ENCODE measurements at regions not wholly inside any gene's neighbourhood (a gene's known extent, or its start where the extent isn't known, plus 50 kb on each side); places are given as distances from the start of the nearest gene placed in this dataset.

DNA sequence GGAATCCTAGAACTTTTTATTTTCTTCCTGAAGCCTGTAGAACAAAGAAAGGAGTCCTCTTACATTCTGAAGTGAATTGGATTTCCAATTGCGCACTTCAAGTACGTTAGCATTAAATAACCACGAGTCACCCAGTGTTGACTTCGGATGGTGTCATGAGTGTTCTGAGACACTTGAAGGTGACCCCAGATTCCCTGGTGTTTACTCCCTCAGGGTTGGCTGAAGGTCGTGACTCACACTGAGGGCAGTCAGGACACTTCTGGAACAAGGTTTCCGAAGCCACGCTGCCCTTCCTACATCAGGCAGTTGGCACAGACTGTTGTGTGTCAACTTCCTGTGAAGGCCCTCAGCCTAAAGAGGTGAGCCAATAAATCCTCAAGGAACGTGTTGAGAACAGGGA lies 186.6 kb upstream of the CELF2 start:
- intact Hi-C loops (cut with DNase I): no loop called here
- no peak for DNase-seq

DNA sequence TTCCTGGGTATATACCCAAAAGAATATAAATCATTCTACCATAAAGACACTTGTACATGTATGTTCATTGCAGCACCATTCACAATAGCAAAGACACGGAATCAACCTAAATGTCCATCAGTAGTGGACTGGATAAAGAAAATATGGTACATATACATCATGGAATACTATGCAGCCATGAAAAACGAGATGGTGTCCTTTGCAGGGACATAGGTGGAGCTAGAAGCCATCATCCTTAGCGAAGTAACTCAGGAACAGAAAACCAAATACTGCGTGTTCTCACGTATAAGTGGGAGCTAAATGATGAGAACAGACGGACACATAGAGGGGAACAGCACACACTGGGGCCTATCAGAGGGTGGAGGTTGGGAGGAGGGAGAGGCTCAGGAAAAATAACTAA lies 183.7 kb upstream of the CELF2 start:
- intact Hi-C loops (cut with DNase I): no loop called here
- no peak for DNase-seq

DNA sequence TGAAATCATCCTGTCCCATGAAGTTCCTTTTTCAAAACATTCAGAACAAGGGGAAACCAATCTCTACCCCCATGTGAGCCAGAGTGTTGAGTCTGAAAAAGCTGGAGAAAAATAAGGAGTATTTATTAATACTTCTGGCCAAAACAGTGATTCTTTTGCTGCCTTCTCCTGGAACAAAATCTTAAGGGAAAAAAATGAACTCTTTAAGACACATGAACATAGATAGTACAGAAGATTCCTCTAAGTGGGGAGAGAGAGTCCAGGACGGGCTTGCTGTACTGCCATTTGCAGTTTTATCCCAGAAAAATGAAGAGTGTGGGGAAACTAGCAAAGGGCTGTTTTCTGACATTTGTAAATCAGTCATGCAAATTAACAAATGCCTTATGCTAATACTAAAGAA lies 173.4 kb upstream of the CELF2 start:
- no peak for DNase-seq
- intact Hi-C loops (cut with DNase I): no loop called here

DNA sequence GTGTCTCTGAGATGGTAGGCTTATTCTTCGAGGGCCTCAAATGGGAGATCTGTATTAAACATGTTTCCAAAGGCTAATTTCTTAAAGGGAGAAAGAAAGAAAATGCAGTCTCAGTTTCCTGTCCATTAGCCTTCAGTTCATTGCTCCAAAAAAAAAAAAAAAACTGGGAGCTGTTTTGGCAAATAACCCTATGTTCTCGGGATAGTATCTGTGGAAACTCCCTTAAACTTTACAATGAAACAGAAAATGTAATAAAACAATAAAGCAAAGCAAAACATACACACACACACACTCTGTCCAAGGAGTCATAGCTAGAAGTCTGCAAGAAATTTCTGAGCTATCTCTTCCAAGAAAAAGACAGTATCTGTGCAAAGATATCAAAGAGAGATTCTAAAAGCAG lies 172.5 kb upstream of the CELF2 start:
- DNase-seq: no peak
- intact Hi-C loops (cut with DNase I): no loop called here

DNA sequence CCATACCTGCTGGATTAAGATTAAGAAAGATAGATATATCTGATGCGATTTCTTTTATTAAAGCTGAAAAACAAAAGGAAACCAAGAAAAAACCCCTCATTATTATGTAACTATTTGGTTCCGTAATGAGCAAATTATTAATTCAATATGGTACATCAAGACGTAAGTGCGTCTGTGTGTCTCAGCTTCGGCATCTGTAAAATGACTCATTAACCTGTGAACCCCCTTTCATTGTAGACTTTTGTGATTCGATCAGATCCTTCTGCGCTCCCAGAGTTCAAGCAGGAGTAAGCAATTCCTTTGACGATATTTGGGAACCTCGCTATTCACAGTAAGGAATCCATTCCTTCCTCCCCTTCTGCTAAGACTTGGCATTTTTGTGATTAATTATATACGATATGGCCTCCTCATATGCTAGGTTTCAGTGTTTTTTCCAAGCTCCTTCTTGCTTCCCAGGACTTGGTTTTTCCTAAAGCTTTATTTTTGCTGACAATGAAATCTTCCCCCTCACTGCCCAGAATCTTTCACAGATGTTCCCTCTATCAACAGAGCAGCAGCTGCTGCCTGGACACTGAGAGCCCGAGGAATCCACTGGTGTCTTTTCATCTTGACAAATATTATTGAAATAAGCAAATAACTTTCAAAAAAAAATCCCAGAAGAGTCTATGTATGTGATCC lies 171.7 kb upstream of the CELF2 start:
- no peak for DNase-seq
- intact Hi-C loops (cut with DNase I): no loop called here

GRCh38 chr10:10846504-10846900 lies 171.2 kb upstream of the CELF2 start:
- DNase-seq: no peak
- intact Hi-C loops (cut with DNase I): no loop called here

DNA sequence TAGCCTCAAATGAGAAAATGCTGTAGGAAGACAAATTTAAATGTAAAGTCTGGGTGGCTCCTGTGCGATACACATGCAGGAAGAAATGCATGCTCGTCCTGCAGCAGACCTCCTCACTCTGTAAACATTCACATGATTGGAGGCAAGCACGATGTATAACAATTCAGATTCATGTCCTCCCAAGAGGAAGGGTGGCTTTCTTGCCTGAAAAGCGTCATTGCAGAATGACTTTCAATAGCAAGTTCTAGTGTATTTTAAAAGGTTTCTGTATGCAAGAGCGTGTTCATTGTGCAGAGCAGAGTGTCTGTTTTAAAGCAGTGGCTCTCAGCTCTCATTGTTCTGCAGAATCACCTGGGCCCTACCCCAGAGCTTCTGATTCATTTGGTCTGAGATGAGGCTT lies 170.3 kb upstream of the CELF2 start:
- no peak for DNase-seq
- intact Hi-C loops (cut with DNase I): no loop called here

DNA sequence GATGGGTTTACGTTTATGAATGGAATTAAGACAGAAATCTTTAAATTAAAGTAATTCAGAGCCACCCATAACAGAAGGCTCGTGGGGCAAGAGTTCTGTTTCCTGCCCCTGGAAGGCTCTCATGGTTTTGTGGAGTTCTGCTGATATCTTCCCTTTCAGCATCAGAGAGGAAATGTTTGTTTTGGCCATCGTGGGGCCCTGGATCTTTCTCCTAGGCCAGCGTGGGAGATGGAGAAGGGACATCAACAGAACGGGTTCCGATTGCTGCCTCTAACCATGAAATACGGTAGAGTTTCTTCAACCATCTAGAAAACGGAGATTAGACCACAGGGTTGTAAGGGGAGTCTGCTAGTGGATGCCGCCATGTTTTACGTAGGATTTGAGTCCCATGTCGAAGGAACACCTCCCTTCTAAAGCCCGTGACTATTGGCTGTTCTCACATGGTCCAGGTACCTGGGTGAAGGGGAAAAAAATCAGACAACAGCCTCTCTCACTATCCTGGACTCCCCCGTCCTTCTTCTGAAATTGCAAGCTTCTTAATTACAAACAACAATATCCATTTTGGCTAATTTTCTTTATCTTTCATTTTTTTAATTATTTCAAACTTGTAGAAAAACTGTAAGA lies 169.1 kb upstream of the CELF2 start:
- intact Hi-C loops (cut with DNase I): no loop called here
- DNase-seq: no peak

DNA sequence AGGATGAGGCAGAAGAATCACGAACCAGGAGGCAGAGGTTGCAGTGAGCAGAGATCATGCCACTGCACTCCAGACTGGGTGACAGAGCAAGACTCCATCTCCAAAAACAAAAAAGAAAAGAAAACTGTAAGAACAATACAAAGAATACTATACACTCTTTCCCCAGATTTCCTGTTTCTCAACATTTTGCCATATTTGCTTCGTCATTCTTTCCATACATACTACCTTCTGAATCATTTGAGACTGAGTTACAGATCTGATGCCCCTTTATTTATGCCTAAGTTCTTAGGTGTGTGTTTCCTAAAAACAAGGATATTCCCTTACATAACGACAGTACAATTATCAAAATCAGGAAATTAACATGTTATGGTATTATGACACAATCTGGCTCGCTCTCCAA lies 168.4 kb upstream of the CELF2 start:
- intact Hi-C loops (cut with DNase I): no loop called here
- DNase-seq: no peak

- intact Hi-C loops (cut with DNase I): no loop called here
Observed at GRCh38 chr10:10850214-10850613, 167.5 kb upstream of the CELF2 start.

DNA sequence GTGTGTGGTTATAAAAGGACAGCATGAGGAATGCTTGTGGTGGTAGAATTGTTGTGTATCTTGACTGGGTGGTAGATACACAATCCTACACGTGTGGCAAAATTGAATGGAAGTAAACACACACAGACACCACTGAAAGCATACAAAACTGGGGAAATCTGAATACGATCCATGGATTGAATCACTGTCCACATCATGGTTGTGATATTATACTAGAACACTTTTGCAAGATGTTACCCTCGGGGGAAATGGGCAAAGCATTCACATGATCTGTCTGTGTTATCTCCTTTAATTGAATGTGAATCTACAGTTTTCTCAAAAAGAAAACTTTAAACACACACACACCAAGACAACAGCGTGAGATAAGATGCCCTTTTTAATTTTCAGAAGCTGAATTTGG lies 165.2 kb upstream of the CELF2 start:
- intact Hi-C loops (cut with DNase I): no loop called here
- DNase-seq: no peak

More at GRCh38 chr10:10850214-10850613, 167.5 kb upstream of the CELF2 start:
- no peak for DNase-seq

DNA sequence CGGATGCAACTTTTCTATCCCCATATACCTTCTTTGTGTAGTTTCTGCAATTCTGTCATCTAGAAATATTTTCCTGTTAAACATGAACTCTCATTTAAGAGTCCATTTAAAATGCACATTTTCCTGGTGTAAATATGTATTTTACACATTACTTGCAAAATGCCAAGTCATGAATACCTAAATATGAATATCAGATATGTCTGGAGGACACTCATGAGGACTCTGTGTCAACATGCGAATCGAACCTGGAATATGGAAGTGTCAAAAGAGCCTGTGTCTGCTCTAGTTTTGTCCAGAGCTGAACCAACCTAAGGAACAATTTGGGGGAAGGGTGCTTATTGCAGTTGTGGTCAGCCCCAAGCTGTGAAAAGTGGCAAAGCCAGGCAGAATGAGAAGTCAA lies 163.7 kb upstream of the CELF2 start:
- DNase-seq: no peak
- intact Hi-C loops (cut with DNase I): no loop called here

- DNase-seq: no peak
- intact Hi-C loops (cut with DNase I): no loop called here
Observed at GRCh38 chr10:10854725-10855124, 162.9 kb upstream of the CELF2 start.

DNA sequence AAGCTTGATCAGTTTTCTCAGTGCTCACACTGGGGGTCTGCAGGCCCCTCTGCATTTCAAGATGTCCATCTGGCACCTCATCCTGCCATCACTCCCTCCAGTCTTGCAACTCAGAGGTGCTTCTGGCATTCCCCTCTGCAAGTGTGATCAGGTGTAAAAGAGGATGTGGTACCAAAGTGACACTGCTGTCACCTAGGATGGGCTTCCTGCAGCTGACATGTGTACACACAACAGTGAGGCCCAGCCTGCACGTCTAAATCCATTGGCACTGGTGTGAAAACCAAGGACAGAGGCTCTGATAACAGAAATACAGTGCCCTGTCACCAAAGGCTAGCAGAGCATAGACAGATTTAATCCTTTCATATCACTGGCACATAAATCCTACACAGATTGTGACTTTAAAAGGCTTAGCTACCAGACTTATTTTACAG lies 162.5 kb upstream of the CELF2 start:
- no peak for DNase-seq

DNA sequence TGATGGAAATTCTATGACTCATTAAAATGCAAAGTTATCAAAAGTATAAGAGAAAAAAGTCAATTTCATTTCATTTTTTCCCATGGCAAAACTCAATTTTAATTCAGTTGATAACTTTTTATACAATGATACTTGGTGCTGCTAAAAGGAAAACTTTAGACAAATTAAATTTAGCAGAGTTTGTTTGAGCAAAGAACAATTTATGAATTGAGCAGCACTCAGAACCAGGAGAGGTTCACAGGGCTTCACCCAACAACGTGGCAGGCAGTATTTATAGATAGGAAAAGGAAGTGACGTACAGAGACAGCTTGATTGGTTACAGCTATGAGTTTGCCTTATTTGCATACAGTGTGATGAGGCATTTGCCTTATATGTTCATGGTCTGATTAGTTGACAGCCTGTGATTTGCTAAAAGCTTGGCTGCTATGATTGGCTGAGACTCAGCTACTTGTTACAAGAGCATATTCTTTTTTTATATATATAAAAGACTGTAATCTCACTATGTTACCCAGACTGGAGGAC lies 157.2 kb upstream of the CELF2 start:
- intact Hi-C loops (cut with DNase I): no loop called here
- DNase-seq: no peak

More for the DNA sequence above, 162.5 kb upstream of the CELF2 start:
- intact Hi-C loops (cut with DNase I): no loop called here

DNA sequence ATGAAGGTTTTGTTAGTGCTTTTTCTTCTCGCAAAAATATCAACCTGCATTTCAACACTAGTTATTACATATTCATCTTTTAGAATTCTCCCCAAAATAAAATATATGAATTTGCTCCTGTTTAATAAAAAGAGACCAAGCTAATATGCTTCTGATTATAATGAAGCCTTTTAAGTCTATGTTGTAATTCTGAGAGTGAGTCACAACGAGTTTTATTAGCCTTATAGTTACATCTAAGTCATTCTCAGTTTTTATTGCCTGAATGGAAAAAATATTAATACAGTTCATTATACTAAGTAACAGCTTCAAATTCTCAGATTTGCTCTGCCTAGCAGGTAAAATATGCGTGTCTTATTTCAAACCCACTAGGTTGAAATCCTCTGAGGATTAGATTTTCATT lies 152.4 kb upstream of the CELF2 start:
- no peak for DNase-seq
- intact Hi-C loops (cut with DNase I): no loop called here

DNA sequence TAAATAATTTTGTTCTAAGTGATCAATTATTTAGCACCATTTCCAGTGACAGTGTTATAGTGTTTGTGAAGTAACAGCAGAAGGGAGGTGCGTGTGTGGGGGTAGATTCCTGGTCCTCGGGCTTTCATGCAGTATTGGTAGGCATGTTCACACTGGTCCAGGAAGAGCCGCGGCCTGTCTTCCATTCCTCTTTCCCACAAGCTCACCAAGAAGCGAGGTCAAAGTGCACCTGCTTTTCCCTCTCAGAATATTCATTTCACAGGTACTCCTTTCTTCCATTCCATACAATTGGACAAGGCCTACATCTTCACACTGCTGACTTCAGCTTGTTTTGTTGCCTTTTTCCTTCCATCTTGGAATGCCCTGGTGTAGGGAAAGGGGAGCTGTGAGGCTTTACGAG lies 151.8 kb upstream of the CELF2 start:
- DNase-seq: no peak
- intact Hi-C loops (cut with DNase I): no loop called here

DNA sequence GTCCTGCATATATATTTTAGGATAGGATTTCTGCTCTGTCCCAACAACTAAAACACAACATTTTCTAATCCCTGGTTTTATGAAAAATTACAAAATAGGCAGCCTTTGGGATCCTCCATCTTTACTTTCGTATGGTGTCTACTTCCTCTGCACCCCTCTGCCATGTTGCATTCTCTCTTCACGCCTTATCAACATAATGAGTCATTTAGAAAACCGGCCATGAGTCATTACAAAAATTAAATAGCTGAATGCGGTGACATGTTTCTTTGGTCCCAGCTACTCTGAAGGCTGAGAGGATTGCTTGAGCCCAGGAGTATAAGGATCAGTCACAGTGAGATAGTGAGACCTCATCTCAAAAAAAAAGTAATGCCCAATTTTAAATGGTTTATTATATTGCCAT lies 148.1 kb upstream of the CELF2 start:
- intact Hi-C loops (cut with DNase I): no loop called here
- no peak for DNase-seq

GRCh38 chr10:10870523-10871241 lies 147.0 kb upstream of the CELF2 start:
- peak in 1 of 10 donors; percentile 79 for DNase-seq
- intact Hi-C loops (cut with DNase I): no loop called here

GRCh38 chr10:10871352-10871751 lies 146.3 kb upstream of the CELF2 start:
- intact Hi-C loops (cut with DNase I): no loop called here
- DNase-seq: no peak

DNA sequence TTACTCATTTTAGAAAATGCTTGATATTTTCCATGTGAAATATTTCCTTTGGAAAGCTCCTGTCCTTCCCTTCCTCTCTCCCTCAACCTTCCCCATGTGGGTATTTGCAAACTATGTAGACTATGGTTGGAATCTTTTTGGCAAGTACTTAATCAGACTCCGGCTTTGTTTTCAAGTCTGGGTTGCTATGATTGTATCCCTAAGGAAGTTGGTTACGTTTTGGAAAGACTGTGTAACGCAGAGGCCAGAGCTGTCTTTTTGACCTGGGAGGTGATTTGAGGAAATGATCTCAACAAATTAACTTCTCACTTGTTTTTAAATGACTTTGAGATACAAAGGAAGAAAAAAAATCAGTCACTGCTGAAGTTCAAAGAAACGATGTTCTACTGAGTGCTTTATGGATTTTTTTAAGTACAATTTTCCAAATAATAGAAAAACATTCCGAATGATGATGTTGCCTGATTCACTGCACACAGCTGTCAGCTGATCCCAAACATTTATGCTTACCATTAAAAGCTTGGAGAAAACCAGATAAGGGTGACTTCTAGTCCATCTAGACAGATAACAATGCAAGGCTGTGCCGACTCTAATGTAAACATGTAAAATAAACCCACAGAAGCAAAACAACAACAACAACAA lies 145.5 kb upstream of the CELF2 start:
- intact Hi-C loops (cut with DNase I): no loop called here
- DNase-seq: no peak

Data from posterior cingulate gyrus (tissue), 11 donors.